HG03457 (cell line): ENCODE measurements at regions not wholly inside any gene's neighbourhood (a gene's known extent, or its start where the extent isn't known, plus 50 kb on each side); places are given as distances from the start of the nearest gene placed in this dataset.
"Not testable (repeated sequence)": the region's sequence is repeated elsewhere in the genome, so short reads cannot be mapped to it uniquely, and the experiment has no call there.

Experiments used
- ATAC-seq: cut with Tn5 transposase; IDR thresholded peaks from one replicate; pipeline ENCODE4 v1.9.1; 2021; ENCODE audit warnings: moderate number of reproducible peaks; ENCODE audit not compliant: unreplicated experiment

GRCh38 chr10:105756386-105756785, 1115.3 kb downstream of the SORCS3 start:
- no peak for ATAC-seq

GRCh38 chr10:105751688-105752087, 1110.6 kb downstream of the SORCS3 start:
- no peak for ATAC-seq

DNA sequence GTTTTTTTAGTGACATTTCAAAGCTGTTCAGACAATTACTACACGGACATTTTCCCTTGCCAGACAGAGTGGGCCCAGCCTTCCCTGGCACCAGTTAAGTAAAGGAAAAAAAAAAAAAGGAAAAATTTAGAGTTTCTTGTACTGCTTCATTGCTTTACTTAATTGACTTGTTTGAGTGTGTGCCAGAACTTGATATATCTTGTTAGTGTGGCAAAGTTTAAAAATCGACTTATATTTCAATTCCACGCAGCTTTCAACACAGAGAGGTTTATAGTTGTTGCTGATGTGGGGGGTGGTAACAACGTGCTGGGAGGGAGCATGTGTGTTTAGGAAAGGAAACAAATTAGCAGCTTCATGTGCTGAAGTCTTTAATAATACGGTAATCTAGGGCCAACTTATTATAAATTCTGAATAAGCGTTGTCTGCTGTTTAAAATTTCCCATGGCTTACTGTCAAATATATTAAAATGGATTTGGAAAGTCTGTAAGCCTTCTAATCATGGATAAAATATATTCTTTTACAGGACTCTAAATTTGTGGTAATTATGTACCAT, 1104.6 kb downstream of the SORCS3 start:
- no peak for ATAC-seq

GRCh38 chr10:105743343-105744056, 1102.4 kb downstream of the SORCS3 start:
- ATAC-seq = no peak

DNA sequence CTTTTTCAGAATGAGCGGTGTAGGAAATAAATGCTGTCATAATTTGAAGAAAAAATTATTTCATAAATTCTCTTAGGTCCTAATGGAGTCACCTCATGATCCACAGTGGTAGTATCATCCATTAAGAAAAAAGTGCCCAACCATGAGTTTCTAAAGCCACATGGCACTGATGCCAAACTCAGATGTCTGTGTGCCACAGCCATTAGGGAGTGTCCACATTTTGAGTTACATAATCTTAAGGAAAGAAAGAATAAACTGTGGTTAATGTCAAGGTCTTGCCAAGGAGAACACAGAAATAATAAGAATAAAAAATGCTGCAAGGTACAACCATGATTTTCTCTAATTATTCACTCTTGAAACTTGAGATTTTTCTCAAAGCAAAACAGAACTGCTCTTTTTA, 1101.8 kb downstream of the SORCS3 start:
- no peak for ATAC-seq

- no peak for ATAC-seq
Observed at GRCh38 chr10:105742184-105742583, 1101.1 kb downstream of the SORCS3 start.

DNA sequence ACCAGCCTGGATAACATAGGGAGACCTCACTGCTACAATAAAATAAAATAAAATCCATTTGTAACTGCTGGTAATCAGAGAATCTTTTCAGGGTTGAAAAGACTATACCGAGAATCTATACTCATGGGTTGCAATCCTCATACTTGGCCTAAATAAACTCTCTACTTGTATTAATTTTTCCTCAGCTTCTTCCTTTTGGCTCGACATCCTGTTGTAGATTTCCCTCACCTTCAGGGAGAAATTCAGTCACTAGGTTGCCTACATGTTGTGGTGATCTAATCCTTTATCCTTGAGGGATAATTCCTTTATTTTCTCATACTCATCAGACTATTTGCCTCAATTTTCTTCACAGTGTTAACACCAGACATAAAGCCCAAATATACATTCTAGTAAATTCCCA, 1093.4 kb downstream of the SORCS3 start:
- ATAC-seq = no peak

DNA sequence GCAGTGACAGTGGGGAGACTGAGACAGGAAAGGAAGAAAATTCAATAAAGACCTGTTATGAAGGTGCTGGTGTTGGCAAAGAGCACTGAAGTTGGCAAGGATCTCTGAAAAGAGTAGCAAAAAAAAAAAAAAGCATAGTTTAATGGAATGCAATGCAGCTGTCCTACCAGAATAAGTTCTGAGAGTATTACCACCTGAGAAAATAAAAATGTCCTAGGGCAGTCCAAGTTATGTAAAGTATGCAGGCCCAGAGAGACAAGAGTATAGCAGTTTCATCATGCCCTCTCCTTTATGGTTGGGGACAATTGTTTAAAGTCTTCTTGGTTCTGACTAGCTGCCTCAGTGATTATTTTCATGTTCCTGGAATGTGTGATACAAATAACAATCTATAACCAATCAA, 1092.8 kb downstream of the SORCS3 start:
- no peak for ATAC-seq

DNA sequence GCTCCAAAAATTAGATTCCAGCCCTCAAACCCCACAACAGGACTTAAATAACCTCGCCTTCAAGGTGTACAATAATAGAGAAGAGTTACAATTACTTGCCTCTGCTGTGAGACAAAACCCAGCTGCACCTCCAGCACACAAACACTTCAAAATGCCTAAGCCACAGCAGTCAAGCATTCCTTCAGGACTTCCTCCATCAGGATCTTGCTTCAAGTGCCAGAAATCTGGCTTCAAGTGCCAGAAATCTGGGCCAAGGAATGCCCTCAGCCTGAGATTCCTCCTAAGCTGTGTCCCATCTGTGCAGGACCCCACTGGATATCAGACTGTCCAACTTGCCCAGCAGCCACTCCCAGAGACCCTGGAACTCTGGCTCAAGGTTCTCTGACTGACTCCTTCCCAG, 1088.3 kb downstream of the SORCS3 start:
- ATAC-seq = no peak

DNA sequence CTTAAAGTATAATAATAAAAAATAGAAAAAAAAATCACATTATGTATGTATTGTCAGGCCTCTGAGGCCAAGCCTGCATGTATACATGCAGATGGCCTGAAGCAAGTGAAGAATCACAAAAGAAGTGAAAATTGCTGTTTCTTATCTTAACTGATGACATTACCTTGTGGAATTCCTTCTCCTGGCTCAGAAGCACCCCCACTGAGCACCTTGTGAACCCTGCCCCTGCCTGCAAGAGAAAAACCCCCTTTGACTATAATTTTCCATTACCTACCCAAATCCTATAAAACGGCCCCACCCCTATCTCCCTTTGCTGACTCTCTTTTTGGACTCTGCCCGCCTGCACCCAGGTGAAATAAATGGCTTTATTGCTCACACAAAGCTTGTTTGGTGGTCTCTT, 1086.5 kb downstream of the SORCS3 start:
- ATAC-seq = not testable (repeated sequence)

- ATAC-seq = no peak
Observed at GRCh38 chr10:105727131-105727530, 1086.0 kb downstream of the SORCS3 start.

GRCh38 chr10:105726149-105726548, 1085.1 kb downstream of the SORCS3 start:
- no peak for ATAC-seq

- ATAC-seq = no peak
Observed at GRCh38 chr10:105725007-105725406, 1083.9 kb downstream of the SORCS3 start.

DNA sequence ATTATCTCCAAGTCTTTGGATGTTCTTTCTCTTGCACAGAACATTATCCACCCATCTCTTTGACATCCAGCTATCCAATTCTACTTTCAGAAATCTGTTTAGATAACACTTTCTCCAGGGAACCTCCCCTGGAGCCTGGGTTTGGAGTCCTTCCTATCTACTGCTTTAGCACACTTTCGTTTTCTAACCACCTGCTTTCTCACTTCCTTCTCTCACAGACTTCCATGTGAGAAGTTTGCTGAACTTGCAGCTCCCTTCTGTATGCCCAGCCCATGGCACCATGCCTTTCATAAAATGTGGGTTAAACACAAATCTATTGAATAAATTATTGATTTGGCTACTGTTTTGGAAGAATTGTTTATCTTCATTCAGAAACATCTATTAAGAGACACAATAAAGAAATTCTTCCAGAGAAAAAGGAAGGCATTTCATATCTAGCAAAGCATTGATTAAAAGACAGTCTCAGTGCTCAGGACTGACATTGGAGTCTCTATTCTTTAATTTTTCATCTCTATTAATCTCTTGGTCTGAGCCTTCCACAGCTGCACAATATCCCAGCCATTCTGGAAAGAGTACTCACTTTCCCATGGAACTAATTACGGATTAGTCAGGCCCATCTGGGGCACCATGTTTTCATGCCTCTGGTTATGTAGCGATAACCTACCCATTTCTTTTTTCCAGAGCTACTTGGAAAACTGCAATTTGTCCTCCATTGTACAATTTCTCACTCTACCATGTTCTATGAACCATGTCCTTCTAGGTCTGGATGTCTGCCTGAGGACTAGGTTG, 1077.3 kb downstream of the SORCS3 start:
- ATAC-seq = no peak

DNA sequence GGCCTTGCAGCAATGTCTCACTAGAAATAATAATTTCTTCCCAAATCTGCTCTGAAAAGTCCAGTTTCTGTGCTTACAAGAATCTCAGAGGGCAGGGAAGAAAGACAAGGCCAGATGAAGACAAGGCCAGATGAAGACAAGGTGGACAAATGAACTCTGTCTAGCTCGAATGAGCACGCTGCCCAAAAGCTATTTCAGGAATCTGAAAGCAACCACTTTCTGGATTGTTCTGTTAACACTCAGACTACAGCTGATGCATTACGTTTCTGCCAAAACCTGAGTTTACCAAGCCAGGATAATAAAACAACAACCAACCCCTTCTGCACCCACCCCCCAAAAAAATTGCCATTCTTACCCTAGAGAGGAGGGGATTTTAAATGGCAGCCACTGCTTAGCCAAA, 1073.6 kb downstream of the SORCS3 start:
- no peak for ATAC-seq

GRCh38 chr10:105707603-105708002, 1066.5 kb downstream of the SORCS3 start:
- ATAC-seq = no peak

DNA sequence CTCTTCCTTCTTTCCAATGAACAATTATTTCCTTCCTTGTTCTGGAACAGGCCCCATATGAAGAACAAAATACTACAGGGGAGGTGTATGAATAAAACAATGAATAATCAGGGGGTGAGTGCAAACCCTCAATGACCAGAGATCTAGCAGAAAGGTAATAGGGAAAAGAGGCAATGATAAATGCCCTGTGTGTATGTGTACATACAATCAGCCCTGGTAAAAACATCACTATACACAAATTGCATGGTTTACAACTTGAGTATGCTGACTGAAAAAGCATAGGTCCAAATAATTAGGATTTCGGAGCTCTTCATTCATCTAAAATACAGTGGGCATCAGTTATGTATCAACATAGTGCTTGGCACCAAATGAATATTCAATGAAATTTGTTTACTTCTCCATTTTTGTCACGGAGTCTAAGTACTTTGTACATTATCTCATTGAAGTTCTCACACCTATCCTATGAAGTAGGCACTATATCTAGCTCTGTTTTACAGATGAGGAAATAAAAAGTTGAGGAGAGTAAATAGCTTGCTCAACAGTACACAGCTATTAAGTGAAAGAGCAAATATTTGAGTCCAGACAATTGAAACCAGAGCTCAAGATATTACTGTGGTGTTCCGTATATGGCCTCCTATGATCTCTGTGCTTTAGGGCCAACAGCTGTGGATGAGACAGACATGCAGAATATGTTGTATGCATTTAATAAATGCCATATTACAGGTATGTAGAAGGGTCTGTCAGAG, 1065.4 kb downstream of the SORCS3 start:
- ATAC-seq = no peak

DNA sequence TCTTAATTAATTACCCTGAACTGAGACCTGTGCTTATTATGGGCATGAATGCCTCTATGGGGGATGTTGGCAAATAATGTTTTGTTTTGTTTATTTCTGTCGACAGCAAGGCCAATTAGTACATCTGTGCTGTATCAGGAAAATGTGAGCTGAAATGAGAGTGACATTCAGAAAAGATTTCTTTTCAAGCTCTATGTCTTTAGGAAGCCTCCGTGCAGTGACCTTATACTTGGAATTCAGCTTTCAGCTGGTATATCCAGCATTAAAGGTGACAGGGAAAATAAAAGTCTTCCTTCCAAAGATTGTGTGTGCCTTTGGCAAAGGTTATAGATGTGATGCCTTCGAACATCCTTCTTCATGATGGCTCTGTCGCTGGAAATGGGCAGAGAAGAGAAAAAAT, 1061.1 kb downstream of the SORCS3 start:
- ATAC-seq = no peak

GRCh38 chr10:105700218-105700617, 1059.1 kb downstream of the SORCS3 start:
- no peak for ATAC-seq

DNA sequence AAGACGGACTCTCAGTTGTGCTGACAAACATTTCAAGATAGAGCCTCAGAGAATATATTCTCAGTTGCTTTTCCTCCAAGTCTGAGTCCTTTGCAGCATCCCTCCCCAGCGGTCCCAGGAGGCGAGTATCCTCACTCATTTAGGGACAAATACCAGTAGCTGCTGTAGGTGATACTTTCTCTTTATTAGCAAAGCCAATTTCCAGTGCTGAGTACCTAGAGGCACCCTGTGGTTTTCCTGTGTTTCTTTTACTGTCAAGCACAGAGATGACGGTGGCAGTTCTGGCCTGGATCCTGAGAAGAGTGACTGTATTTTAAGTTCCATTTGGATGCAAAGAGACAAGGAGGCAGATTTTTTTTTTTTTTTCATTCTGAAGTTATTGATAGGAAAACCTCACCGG, 1058.4 kb downstream of the SORCS3 start:
- no peak for ATAC-seq

DNA sequence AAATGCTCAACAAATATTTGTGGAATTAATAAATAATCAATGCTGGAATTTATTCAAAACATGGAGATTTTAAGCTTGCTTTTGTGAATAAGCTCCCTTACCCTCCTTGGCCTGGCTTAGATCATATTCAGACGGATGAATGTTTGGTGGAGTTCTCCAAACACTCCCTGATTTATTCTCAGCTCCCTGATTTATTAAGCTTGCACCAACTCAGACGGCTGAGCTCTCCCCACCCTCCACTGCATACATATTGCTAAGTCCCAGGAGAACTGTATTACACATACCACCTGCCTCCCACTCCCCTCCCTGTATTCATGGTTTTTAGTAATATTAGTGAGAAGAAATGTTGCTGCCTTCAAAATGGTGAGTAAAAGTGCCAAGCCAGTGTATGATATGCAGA, 1057.5 kb downstream of the SORCS3 start:
- ATAC-seq = no peak
